Spleen (tissue), 11 donors: ENCODE measurements at regions not wholly inside any gene's neighbourhood (a gene's known extent, or its start where the extent isn't known, plus 50 kb on each side); places are given as distances from the start of the nearest gene placed in this dataset.
A peak's percentile ranks its signal among the peaks of the same experiment; 100 is the strongest.

Experiments used
- DNase-seq: peaks from one replicate; pipeline ENCODE4 v3.0.0-alpha.2; 2020
- H3K27ac ChIP-seq, 8 donors: fragments of 200-600 bp; sonication (generic) in 7 of 8; 1 replicate in 4 of 8; 2 replicates in 4 of 8; pipeline versions ENCODE4 v1.5.0 to v1.8.0; 2016 to 2021; ENCODE audit warnings: inconsistent platforms in 4 of 8, mild to moderate bottlenecking in 4 of 8, moderate library complexity in 1 of 8
- H3K27me3 ChIP-seq, 7 donors: fragments of 200-600 bp; sonication (generic) in 6 of 7; replicated peaks in 1 of 7; 1 replicate in 4 of 7; 2 replicates in 3 of 7; pipeline versions ENCODE4 v1.5.0 to v1.8.0; 2016 to 2021; ENCODE audit warnings: inconsistent platforms in 3 of 7, mild to moderate bottlenecking in 1 of 7
- H3K36me3 ChIP-seq, 6 donors: fragments of 200-600 bp; sonication (generic) in 5 of 6; 1 replicate in 4 of 6; 2 replicates in 2 of 6; pipeline versions ENCODE4 v1.5.0 to v1.8.0; 2016 to 2021; ENCODE audit warnings: inconsistent platforms in 2 of 6
- H3K4me1 ChIP-seq, 6 donors: fragments of 200-600 bp; sonication (generic) in 5 of 6; 1 replicate in 3 of 6; 2 replicates in 3 of 6; pipeline versions ENCODE4 v1.5.0 to v1.8.0; 2016 to 2021; ENCODE audit warnings: inconsistent platforms in 3 of 6
- H3K4me3 ChIP-seq, 8 donors: fragments of 200-600 bp; sonication (generic) in 7 of 8; 1 replicate in 4 of 8; 2 replicates in 4 of 8; pipeline versions ENCODE4 v1.5.0 to v1.8.0; 2016 to 2021; ENCODE audit warnings: inconsistent platforms in 4 of 8, mild to moderate bottlenecking in 4 of 8, moderate library complexity in 2 of 8
- H3K9me3 ChIP-seq, 8 donors: fragments of 200-600 bp; sonication (generic) in 7 of 8; 1 replicate in 4 of 8; 2 replicates in 4 of 8; pipeline versions ENCODE4 v1.5.0 to v1.8.0; 2016 to 2021; ENCODE audit warnings: inconsistent platforms in 4 of 8
- POLR2A ChIP-seq, 3 donors: fragments of 450-650 bp; IDR thresholded peaks; one replicate each; pipeline ENCODE4 v1.5.1; 2017; ENCODE audit warnings: antibody characterized with exemption in 3 of 3, mild to moderate bottlenecking in 1 of 3
- POLR2AphosphoS5 ChIP-seq, 3 donors: sonication (generic); formaldehyde crosslinking; IDR thresholded peaks; one replicate each; pipeline ENCODE4 v1.5.1; 2017; ENCODE audit warnings: antibody characterized with exemption in 3 of 3
- WGBS, 5 donors: extraction: QIAGEN DNeasy Blood & Tissue Kit in 3 of 5; methylation state at CpG; one replicate each; pipeline versions ENCODE4 v1.1.5 to v1.1.7; 2013 to 2018; 5-methylcytosine and 5-hydroxymethylcytosine counted together
- intact Hi-C: fragments of 100-400 bp; cut with DNase I; formaldehyde crosslinking; loops from one replicate; pipeline ENCODE4 v1.15.0; 2023; ENCODE audit warnings: low total_unique reads
- TF ChIP-seq, protein P1 (sequence below), 11 experiments: fragments of 200-600 bp in 7 of 11; fragments of 450-650 bp in 4 of 11; sonication (generic) in 4 of 11; IDR thresholded peaks in 8 of 11; conservative IDR thresholded peaks in 3 of 11; 1 replicate in 7 of 11; 2 replicates in 4 of 11; pipeline versions ENCODE4 v1.4.0 to v1.8.0; 2016 to 2021; ENCODE audit warnings: antibody characterized with exemption in 11 of 11, inconsistent platforms in 4 of 11, mild to moderate bottlenecking in 1 of 11
- donor health status: healthy with polysubstance abuse.
- donor health status: DM: no; HTN: no; CAD: no; lungs with moderate emphysema.
- donor health status: DM: no; HTN: no; CAD: no.
- donor health status: Bipolar disorder and iron deficiency.
- donor health status: healthy.
- donor health status: DM: no; HTN: no; CAD: no.
- donor health status: DM: yes; HTN: yes; CAD: no.

DNA sequence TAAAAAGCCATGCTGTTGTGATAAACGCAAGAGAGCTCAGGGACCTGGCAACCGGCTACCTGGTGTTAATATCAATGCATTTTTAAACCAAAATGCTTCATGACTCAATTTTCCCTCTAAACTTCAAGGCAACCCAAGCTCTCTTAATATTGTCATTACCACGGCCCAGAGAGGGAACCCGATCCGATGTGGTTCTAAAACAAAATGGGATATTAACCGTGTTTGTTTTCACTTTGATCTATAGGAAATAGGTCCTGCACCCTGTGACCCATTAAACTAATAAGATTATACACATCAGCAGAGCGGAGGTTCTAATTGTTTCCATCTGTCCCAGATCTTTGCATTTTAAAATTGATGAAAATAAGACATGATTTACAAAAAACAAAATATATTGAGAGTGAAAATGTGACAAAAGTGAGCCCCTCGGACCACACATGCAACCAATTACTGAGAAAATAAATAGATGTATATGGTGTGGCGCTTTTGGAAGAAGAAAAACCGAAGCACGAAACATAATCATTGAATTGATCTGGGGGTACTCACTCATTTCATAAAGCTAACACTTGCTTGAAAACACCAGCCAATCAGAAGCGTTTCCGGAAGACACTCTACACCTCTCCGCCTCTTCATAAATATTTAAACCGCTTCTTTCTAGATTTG is 290.3 kb upstream of the NFE2L3 start:
- intact Hi-C loops, result loop anchor here (10.0 kb wide), 1 partner anchor 1303 kb away; the partner anchor contains the start of gene HOXA9
- WGBS, 5 donors, result 5 to 8% (median 6%) methylated on average over 15 of the region's 15 CpGs
- DNase-seq, result no peak
- peaks cover 12 to 100% (median 100%) of the 10 kb centered on the region in 7 donors for H3K27me3 ChIP-seq
- H3K27ac ChIP-seq, result no peak overlapping the region
- no peaks in the 10 kb centered on the region for H3K36me3 ChIP-seq
- H3K9me3 ChIP-seq, result peaks cover 0 to 66% (median 9%) of the 10 kb centered on the region in 8 donors
- H3K4me1 ChIP-seq, result peaks cover 4 to 39% (median 21%) of the 10 kb centered on the region in 6 donors
- H3K4me3 ChIP-seq, result peak overlapping the region in 3 of 8 donors; percentile 1 to 53 (median 3)
- no peak for TF ChIP-seq POLR2AphosphoS5 (IDR thresholded peaks at IDR 0.05)

GRCh38 chr7:25862261-25863004 is 289.6 kb upstream of the NFE2L3 start:
- Histone ChIP-seq H3K27ac (no peak overlapping the region), H3K27me3 (peaks cover 12 to 100% (median 100%) of the 10 kb centered on the region in 7 donors), H3K36me3 (no peaks in the 10 kb centered on the region), H3K4me3 (peak overlapping the region in 3 of 8 donors; percentile 1 to 53 (median 3)), H3K9me3 (peaks cover 0 to 62% (median 9%) of the 10 kb centered on the region in 8 donors), H3K4me1 (peaks cover 4 to 32% (median 14%) of the 10 kb centered on the region in 6 donors)
- TF ChIP-seq, protein P1, sequence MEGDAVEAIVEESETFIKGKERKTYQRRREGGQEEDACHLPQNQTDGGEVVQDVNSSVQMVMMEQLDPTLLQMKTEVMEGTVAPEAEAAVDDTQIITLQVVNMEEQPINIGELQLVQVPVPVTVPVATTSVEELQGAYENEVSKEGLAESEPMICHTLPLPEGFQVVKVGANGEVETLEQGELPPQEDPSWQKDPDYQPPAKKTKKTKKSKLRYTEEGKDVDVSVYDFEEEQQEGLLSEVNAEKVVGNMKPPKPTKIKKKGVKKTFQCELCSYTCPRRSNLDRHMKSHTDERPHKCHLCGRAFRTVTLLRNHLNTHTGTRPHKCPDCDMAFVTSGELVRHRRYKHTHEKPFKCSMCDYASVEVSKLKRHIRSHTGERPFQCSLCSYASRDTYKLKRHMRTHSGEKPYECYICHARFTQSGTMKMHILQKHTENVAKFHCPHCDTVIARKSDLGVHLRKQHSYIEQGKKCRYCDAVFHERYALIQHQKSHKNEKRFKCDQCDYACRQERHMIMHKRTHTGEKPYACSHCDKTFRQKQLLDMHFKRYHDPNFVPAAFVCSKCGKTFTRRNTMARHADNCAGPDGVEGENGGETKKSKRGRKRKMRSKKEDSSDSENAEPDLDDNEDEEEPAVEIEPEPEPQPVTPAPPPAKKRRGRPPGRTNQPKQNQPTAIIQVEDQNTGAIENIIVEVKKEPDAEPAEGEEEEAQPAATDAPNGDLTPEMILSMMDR (IDR thresholded peaks at IDR 0.05 in 8 of 11, conservative IDR thresholded peaks at IDR 0.05 in 3 of 11), result no peak
- TF ChIP-seq POLR2A (IDR thresholded peaks at IDR 0.05) (no peak), POLR2AphosphoS5 (IDR thresholded peaks at IDR 0.05) (peak; percentile 37 to 83 (median 77))
- intact Hi-C loops, result loop anchor here (10.0 kb wide), 1 partner anchor 1302 kb away; the partner anchor contains the start of gene HOXA9
- peak; percentile 92 for DNase-seq
- WGBS, 5 donors, result 1% methylated on average over 39 to 45 of the region's 45 CpGs

DNA sequence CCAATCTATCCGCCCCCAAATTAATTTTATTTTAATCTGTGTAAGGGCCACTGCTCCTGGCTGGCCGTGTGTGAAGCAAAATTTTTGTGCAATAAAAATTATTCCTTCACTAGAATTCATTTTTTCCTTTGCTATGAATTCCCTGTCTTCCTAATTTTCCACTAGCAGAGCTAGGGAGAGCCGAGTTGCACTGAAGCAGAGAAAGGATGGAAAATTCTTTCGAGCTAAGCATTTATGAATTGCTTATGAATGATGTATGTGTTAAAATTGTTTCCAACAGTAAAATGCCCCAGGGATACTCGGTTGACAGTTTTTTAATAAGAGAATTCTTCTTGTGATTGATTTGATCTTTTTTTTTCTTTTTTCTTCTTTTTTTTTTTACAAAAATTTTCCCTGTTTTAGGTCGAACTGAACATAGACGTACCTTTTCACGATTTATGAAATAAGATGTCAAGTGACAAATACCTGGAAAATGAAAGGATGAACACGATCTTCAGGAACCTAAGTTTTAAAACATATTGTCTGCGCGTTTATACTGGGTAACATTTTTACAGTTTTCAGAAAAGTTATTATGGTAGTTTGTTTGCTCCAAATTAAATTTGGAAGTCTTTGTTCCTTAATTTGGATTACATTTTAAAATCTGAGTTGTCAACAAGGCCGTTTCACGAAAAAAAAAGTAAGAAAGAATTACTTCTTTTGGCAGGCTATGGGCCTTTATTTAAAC is 288.8 kb upstream of the NFE2L3 start:
- peaks cover 12 to 100% (median 100%) of the 10 kb centered on the region in 7 donors for H3K27me3 ChIP-seq
- H3K4me3 ChIP-seq, result peak overlapping the region in 2 of 8 donors; percentile 3 to 53

GRCh38 chr7:25863729-25864110 is 288.3 kb upstream of the NFE2L3 start:
- no peak overlapping the region for H3K27ac ChIP-seq
- TF ChIP-seq, protein P1 (IDR thresholded peaks at IDR 0.05 in 8 of 11, conservative IDR thresholded peaks at IDR 0.05 in 3 of 11), result no peak
- no peak for TF ChIP-seq POLR2AphosphoS5 (IDR thresholded peaks at IDR 0.05)
- TF ChIP-seq POLR2A (IDR thresholded peaks at IDR 0.05), result no peak
- DNase-seq, result no peak
- peaks cover 0 to 49% (median 9%) of the 10 kb centered on the region in 8 donors for H3K9me3 ChIP-seq
- no peaks in the 10 kb centered on the region for H3K36me3 ChIP-seq
- H3K27me3 ChIP-seq, result peaks cover 8 to 100% (median 100%) of the 10 kb centered on the region in 7 donors
- intact Hi-C loops, result loop anchor here (10.0 kb wide), 1 partner anchor 1301 kb away; the partner anchor contains the start of gene HOXA9
- no peak overlapping the region for H3K4me3 ChIP-seq
- 10 to 20% (median 13%) methylated on average over 3 of the region's 3 CpGs for WGBS, 5 donors
- H3K4me1 ChIP-seq, result peaks cover 4 to 23% (median 11%) of the 10 kb centered on the region in 6 donors

More for the DNA sequence above, 288.8 kb upstream of the NFE2L3 start:
- Histone ChIP-seq H3K4me1 (peaks cover 4 to 26% (median 11%) of the 10 kb centered on the region in 6 donors), H3K9me3 (peaks cover 0 to 55% (median 9%) of the 10 kb centered on the region in 8 donors), H3K27ac (no peak overlapping the region), H3K36me3 (no peaks in the 10 kb centered on the region)
- DNase-seq, result no peak
- 9 to 22% (median 11%) methylated on average over 13 of the region's 13 CpGs for WGBS, 5 donors
- intact Hi-C loops, result loop anchor here (10.0 kb wide), 1 partner anchor 1302 kb away; the partner anchor contains the start of gene HOXA9
- TF ChIP-seq POLR2AphosphoS5 (IDR thresholded peaks at IDR 0.05) (no peak), POLR2A (IDR thresholded peaks at IDR 0.05) (no peak)
- TF ChIP-seq, protein P1 (IDR thresholded peaks at IDR 0.05 in 8 of 11, conservative IDR thresholded peaks at IDR 0.05 in 3 of 11), result no peak
